GM13977 (cell line): ENCODE measurements at regions not wholly inside any gene's neighbourhood (a gene's known extent, or its start where the extent isn't known, plus 50 kb on each side); places are given as distances from the start of the nearest gene placed in this dataset.

ENCODE experiments used
- DNase-seq: peaks from one replicate; pipeline ENCODE4 v3.0.0; 2012; ENCODE audit warnings: low spot score
- CTCF ChIP-seq: IDR thresholded peaks from 2 replicates; pipeline ENCODE4 v1.5.1; 2012; ENCODE audit warnings: mild to moderate bottlenecking, control low read depth; ENCODE audit not compliant: insufficient read depth; ENCODE audit errors: extremely low read depth, missing control alignments
- in situ Hi-C: fragments of 300-500 bp; cut with MboI; formaldehyde crosslinking; loops from one replicate; pipeline ENCODE4 v1.12.0; 2022; ENCODE audit warnings: low sequenced_read_pairs, low pct_unique_long_range_greater_than_20kb, mixed read lengths, inconsistent platforms; ENCODE audit not compliant: unreplicated experiment

GRCh38 chr2:21250673-21251072 is 126.9 kb downstream of the TDRD15 start:
- no peak for DNase-seq
- TF ChIP-seq CTCF: no peak
- in situ Hi-C loops: no loop called here

- TF ChIP-seq CTCF: no peak
- in situ Hi-C loops: no loop called here
- DNase-seq: no peak
Observed at GRCh38 chr2:21251216-21251980, 127.6 kb downstream of the TDRD15 start.

GRCh38 chr2:21253311-21254027 is 129.7 kb downstream of the TDRD15 start:
- DNase-seq: no peak
- no peak for TF ChIP-seq CTCF
- in situ Hi-C loops: no loop called here

GRCh38 chr2:21254170-21254965 is 130.6 kb downstream of the TDRD15 start:
- no peak for TF ChIP-seq CTCF
- in situ Hi-C loops: no loop called here

GRCh38 chr2:21256006-21256405 is 132.2 kb downstream of the TDRD15 start:
- DNase-seq: no peak
- TF ChIP-seq CTCF: no peak
- in situ Hi-C loops: no loop called here

More at GRCh38 chr2:21254170-21254965, 130.6 kb downstream of the TDRD15 start:
- DNase-seq: no peak

GRCh38 chr2:21257621-21258020 is 133.9 kb downstream of the TDRD15 start:
- DNase-seq: no peak
- in situ Hi-C loops: no loop called here
- TF ChIP-seq CTCF: no peak
